ENCODE measurements at regions not wholly inside any gene's neighbourhood (a gene's known extent, or its start where the extent isn't known, plus 50 kb on each side); places are given as distances from the start of the nearest gene placed in this dataset.

DNA sequence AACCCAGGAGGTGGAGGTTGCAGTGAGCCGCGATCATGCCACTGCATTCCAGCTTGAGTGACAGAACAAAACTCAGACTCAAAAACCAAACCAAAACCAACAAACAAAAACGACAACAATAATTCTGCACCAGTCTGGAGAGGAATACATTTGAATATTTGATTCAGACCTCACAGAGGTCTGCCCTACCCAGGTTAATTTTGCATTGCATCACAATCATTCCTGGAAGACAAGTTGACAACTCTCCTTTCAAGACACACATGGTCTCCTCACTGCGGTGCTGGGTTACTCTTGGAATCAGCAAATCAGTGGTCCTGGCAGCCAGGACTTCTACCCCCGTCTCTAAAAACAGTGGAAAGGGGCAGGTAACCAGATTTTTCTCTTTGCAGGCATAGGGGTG, 79.9 kb upstream of the TMTC4 start:
- TF ChIP-seq, protein P1, sequence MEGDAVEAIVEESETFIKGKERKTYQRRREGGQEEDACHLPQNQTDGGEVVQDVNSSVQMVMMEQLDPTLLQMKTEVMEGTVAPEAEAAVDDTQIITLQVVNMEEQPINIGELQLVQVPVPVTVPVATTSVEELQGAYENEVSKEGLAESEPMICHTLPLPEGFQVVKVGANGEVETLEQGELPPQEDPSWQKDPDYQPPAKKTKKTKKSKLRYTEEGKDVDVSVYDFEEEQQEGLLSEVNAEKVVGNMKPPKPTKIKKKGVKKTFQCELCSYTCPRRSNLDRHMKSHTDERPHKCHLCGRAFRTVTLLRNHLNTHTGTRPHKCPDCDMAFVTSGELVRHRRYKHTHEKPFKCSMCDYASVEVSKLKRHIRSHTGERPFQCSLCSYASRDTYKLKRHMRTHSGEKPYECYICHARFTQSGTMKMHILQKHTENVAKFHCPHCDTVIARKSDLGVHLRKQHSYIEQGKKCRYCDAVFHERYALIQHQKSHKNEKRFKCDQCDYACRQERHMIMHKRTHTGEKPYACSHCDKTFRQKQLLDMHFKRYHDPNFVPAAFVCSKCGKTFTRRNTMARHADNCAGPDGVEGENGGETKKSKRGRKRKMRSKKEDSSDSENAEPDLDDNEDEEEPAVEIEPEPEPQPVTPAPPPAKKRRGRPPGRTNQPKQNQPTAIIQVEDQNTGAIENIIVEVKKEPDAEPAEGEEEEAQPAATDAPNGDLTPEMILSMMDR (IDR thresholded peaks at IDR 0.05): no peak
- TF ChIP-seq POLR2A (IDR thresholded peaks at IDR 0.05): no peak
